GM12874 (cell line): ENCODE measurements at regions not wholly inside any gene's neighbourhood (a gene's known extent, or its start where the extent isn't known, plus 50 kb on each side); places are given as distances from the start of the nearest gene placed in this dataset.

Experiments
- CTCF ChIP-seq: IDR thresholded peaks from 2 replicates; pipeline ENCODE4 v1.5.1; 2011; ENCODE audit warnings: low read depth, mild to moderate bottlenecking, control low read depth, low read length, moderate library complexity; ENCODE audit not compliant: insufficient read depth

- TF ChIP-seq CTCF = no peak
These were observed 99.0 kb upstream of the TSHZ3 start for GRCh38 chr19:31448221-31448657.

- TF ChIP-seq CTCF = no peak
These were observed 100.1 kb upstream of the TSHZ3 start for GRCh38 chr19:31449379-31449778.

- TF ChIP-seq CTCF = no peak
These were observed 101.5 kb upstream of the TSHZ3 start for GRCh38 chr19:31450696-31451095.

- no peak for TF ChIP-seq CTCF
These were observed 102.6 kb upstream of the TSHZ3 start for GRCh38 chr19:31451686-31452330.

GRCh38 chr19:31459430-31459829, 110.2 kb upstream of the TSHZ3 start:
- no peak for TF ChIP-seq CTCF

GRCh38 chr19:31461814-31462539, 112.7 kb upstream of the TSHZ3 start:
- no peak for TF ChIP-seq CTCF

- TF ChIP-seq CTCF = no peak
These were observed 121.1 kb upstream of the TSHZ3 start for GRCh38 chr19:31470229-31470939.
